ENCODE measurements at regions not wholly inside any gene's neighbourhood (a gene's known extent, or its start where the extent isn't known, plus 50 kb on each side); places are given as distances from the start of the nearest gene placed in this dataset.

DNA sequence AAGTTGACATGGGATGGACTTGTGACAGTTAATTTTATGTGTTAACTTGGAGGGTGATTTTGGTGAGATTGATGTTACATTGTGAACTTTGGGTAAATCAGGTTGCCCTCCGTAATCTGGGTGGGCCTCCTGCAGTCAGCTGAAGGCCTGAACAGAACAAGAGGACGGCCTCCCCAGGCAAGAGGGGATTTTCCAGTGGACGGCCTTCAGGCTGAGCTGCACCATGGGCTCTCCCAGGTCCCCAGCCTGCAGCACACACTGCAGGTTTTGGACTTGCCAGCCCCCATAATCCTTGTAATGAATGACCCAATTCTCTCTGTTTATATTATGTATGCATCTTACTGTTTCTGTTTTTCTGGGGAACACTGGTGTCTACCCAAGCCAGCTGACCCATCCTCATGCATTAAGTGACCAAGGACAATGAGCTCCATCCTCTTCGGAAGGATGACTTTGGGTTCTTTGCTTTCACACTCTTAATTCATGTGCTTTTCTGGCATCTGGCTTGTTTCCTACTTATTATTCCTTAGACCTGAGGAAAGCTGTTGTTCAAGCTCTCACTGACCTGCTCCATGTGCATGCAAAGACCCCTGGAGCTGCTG, 64.2 kb downstream of the DACT2 start:
- no peak for DNase-seq
- Mint-ChIP-seq H3K4me1 (no peaks in the 10 kb centered on the region), H3K9me3 (peaks cover 10 to 20% (median 12%) of the 10 kb centered on the region in 3 donors), H3K36me3 (no peaks in the 10 kb centered on the region), H3K27me3 (peaks cover 2 to 6% of the 10 kb centered on the region in 2 donors), H3K27ac (no peak overlapping the region), H3K4me3 (no peak overlapping the region)
- Histone ChIP-seq H3K4me1 (ENCODE audit: control insufficient read depth in 1 of 2, extremely low read depth in 1 of 2, insufficient read depth in 2 of 2, low read length in 2 of 2) (no peaks in the 10 kb centered on the region), H3K27ac (ENCODE audit: low read length) (no peak overlapping the region), H3K9me3 (no peaks in the 10 kb centered on the region), H3K4me3 (ENCODE audit: control insufficient read depth in 1 of 2, extremely low read depth in 1 of 2, low read length in 1 of 2) (no peak overlapping the region), H3K27me3 (replicated peaks in 1 of 2; ENCODE audit: control insufficient read depth in 2 of 2, extremely low read depth in 1 of 2, insufficient read depth in 2 of 2, low read length in 1 of 2) (peaks cover 0 to 4% of the 10 kb centered on the region in 2 experiments), H3K36me3 (ENCODE audit: control insufficient read depth in 2 of 2, extremely low read depth in 1 of 2, insufficient read depth in 1 of 2, low read length in 1 of 2) (no peaks in the 10 kb centered on the region)
- CTCF ChIA-PET: no interaction called here
- POLR2A ChIA-PET: no interaction called here
- 76% methylated on average over 3 of the region's 4 CpGs for WGBS (ENCODE audit: insufficient coverage)
- no peak for ATAC-seq (replicated peaks in 1 of 4)

DNA sequence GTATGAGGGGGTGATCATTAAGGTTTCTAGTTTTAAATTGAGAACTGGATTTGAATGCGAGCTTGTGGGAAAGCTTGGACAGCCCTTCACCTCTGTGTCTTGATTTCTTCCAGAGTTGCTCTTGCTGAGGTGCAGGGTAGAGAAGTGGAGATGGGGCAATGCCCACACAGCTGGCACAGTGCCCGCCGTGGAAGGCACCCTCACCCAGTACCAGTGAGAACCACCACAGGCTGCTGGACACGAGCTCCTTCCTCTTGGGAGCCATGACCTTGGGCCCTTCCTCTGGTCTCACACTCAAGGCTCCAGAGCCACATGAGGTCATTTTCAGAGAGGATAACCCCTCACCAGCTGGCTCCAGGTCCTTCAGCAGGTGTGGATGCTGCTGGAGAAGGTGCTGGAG, 67.3 kb downstream of the DACT2 start:
- 76% methylated on average over 3 of the region's 4 CpGs for WGBS (ENCODE audit: insufficient coverage)
- Histone ChIP-seq H3K36me3 (ENCODE audit: control insufficient read depth in 2 of 2, extremely low read depth in 1 of 2, insufficient read depth in 1 of 2, low read length in 1 of 2) (no peaks in the 10 kb centered on the region), H3K27ac (ENCODE audit: low read length) (no peak overlapping the region), H3K4me1 (ENCODE audit: control insufficient read depth in 1 of 2, extremely low read depth in 1 of 2, insufficient read depth in 2 of 2, low read length in 2 of 2) (no peaks in the 10 kb centered on the region), H3K27me3 (replicated peaks in 1 of 2; ENCODE audit: control insufficient read depth in 2 of 2, extremely low read depth in 1 of 2, insufficient read depth in 2 of 2, low read length in 1 of 2) (peaks cover 0 to 9% of the 10 kb centered on the region in 2 experiments), H3K9me3 (no peaks in the 10 kb centered on the region), H3K4me3 (ENCODE audit: control insufficient read depth in 1 of 2, extremely low read depth in 1 of 2, low read length in 1 of 2) (no peak overlapping the region)
- DNase-seq (no peak), ATAC-seq (replicated peaks in 1 of 4) (no peak)
- no peak overlapping the region for H3K27ac Mint-ChIP-seq
- peaks cover 0 to 6% of the 10 kb centered on the region in 2 donors for H3K27me3 Mint-ChIP-seq
- POLR2A ChIA-PET: no interaction called here
- peaks cover 10 to 12% (median 10%) of the 10 kb centered on the region in 3 donors for H3K9me3 Mint-ChIP-seq
- no peaks in the 10 kb centered on the region for H3K36me3 Mint-ChIP-seq
- H3K4me1 Mint-ChIP-seq: no peaks in the 10 kb centered on the region
- CTCF ChIA-PET: no interaction called here
- no peak overlapping the region for H3K4me3 Mint-ChIP-seq

DNA sequence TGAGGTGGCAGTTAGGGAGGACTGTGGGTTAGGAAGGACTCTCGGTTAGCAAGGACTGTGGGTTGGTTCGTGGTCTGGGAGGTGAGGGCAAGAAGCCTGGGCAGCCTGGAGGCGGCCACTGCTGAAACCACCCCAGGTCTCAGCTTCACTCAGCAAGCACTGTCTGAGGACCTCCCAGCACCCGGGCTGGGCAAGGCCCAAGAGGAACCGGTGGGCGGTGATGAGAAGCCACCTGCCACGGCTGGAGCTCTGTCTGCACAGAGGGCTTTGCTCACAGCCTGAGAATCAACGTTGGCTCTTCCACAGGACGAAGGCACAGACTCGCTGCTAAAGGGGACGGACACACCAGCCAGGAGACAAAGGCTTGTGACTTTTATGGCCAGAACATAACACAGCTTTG, 69.3 kb downstream of the DACT2 start:
- Histone ChIP-seq H3K9me3 (no peaks in the 10 kb centered on the region), H3K4me3 (ENCODE audit: control insufficient read depth in 1 of 2, extremely low read depth in 1 of 2, low read length in 1 of 2) (no peak overlapping the region), H3K36me3 (ENCODE audit: control insufficient read depth in 2 of 2, extremely low read depth in 1 of 2, insufficient read depth in 1 of 2, low read length in 1 of 2) (no peaks in the 10 kb centered on the region), H3K27ac (ENCODE audit: low read length) (no peak overlapping the region), H3K4me1 (ENCODE audit: control insufficient read depth in 1 of 2, extremely low read depth in 1 of 2, insufficient read depth in 2 of 2, low read length in 2 of 2) (no peaks in the 10 kb centered on the region), H3K27me3 (replicated peaks in 1 of 2; ENCODE audit: control insufficient read depth in 2 of 2, extremely low read depth in 1 of 2, insufficient read depth in 2 of 2, low read length in 1 of 2) (peaks cover 0 to 9% of the 10 kb centered on the region in 2 experiments)
- no peaks in the 10 kb centered on the region for H3K4me1 Mint-ChIP-seq
- H3K27ac Mint-ChIP-seq: no peak overlapping the region
- ATAC-seq (replicated peaks in 1 of 4) (no peak), DNase-seq (no peak)
- 58% methylated on average over 9 of the region's 11 CpGs for WGBS (ENCODE audit: insufficient coverage)
- H3K36me3 Mint-ChIP-seq: no peaks in the 10 kb centered on the region
- no peaks in the 10 kb centered on the region for H3K27me3 Mint-ChIP-seq
- H3K9me3 Mint-ChIP-seq: peaks cover 6 to 8% (median 7%) of the 10 kb centered on the region in 3 donors
- POLR2A ChIA-PET: no interaction called here
- H3K4me3 Mint-ChIP-seq: no peak overlapping the region
- CTCF ChIA-PET: no interaction called here

DNA sequence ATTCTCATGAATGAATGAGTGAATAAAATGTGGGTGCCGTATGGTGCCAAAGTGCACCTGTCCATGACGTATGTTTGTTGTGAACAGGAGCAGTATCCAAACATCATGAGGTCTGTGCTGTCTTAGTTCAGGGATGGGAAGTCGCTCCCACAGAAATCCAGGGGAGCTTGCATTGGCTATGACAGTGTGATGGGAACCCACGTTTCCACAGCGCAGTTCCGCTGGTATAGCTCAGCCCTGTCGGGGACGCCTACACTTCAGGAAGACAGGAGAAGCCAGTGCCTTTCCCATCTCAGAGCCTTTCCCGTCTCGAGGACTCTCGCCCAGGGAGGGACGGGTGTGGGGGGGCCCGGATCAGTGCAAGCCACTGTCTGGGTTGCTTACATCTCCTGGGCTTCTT, 69.8 kb downstream of the DACT2 start:
- Histone ChIP-seq H3K4me3 (ENCODE audit: control insufficient read depth in 1 of 2, extremely low read depth in 1 of 2, low read length in 1 of 2) (no peak overlapping the region), H3K27ac (ENCODE audit: low read length) (no peak overlapping the region), H3K27me3 (replicated peaks in 1 of 2; ENCODE audit: control insufficient read depth in 2 of 2, extremely low read depth in 1 of 2, insufficient read depth in 2 of 2, low read length in 1 of 2) (peaks cover 0 to 12% of the 10 kb centered on the region in 2 experiments), H3K4me1 (ENCODE audit: control insufficient read depth in 1 of 2, extremely low read depth in 1 of 2, insufficient read depth in 2 of 2, low read length in 2 of 2) (no peaks in the 10 kb centered on the region), H3K9me3 (no peaks in the 10 kb centered on the region), H3K36me3 (ENCODE audit: control insufficient read depth in 2 of 2, extremely low read depth in 1 of 2, insufficient read depth in 1 of 2, low read length in 1 of 2) (no peaks in the 10 kb centered on the region)
- ChIA-PET POLR2A (no interaction called here), CTCF (no interaction called here)
- 90% methylated on average over 11 of the region's 13 CpGs for WGBS (ENCODE audit: insufficient coverage)
- H3K36me3 Mint-ChIP-seq: no peaks in the 10 kb centered on the region
- H3K4me1 Mint-ChIP-seq: no peaks in the 10 kb centered on the region
- DNase-seq (no peak), ATAC-seq (replicated peaks in 1 of 4) (peak in 1 of 4 experiments; percentile 9)
- no peak overlapping the region for H3K4me3 Mint-ChIP-seq
- peaks cover 2 to 3% (median 3%) of the 10 kb centered on the region in 3 donors for H3K9me3 Mint-ChIP-seq
- H3K27me3 Mint-ChIP-seq: no peaks in the 10 kb centered on the region
- no peak overlapping the region for H3K27ac Mint-ChIP-seq

DNA sequence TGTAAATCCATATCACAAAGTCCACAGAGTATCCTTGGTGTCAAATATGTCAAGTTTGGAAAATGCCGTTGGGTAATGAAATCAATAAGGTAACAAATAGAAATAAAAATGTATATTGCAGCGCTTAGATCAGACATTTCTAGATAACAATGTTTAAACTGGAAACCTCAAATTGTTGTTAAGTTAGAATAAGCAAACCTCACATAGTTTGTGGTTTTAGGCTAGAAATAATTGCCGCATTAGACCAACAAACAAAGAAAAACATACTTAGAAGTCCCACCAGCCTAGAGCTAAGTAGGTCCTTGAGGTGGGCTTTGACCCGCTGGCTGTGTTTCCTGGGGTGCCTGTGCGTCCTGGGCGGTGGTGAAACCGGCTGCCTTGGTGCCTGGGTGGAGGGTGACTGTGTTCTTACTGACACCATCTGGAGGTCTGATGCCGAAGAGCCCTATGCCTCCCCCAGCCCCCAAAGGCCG, 71.4 kb downstream of the DACT2 start:
- ChIA-PET CTCF (no interaction called here), POLR2A (no interaction called here)
- Histone ChIP-seq H3K4me1 (ENCODE audit: control insufficient read depth in 1 of 2, extremely low read depth in 1 of 2, insufficient read depth in 2 of 2, low read length in 2 of 2) (no peaks in the 10 kb centered on the region), H3K9me3 (no peaks in the 10 kb centered on the region), H3K4me3 (ENCODE audit: control insufficient read depth in 1 of 2, extremely low read depth in 1 of 2, low read length in 1 of 2) (no peak overlapping the region), H3K27ac (ENCODE audit: low read length) (no peak overlapping the region), H3K36me3 (ENCODE audit: control insufficient read depth in 2 of 2, extremely low read depth in 1 of 2, insufficient read depth in 1 of 2, low read length in 1 of 2) (no peaks in the 10 kb centered on the region), H3K27me3 (replicated peaks in 1 of 2; ENCODE audit: control insufficient read depth in 2 of 2, extremely low read depth in 1 of 2, insufficient read depth in 2 of 2, low read length in 1 of 2) (peaks cover 0 to 12% of the 10 kb centered on the region in 2 experiments)
- ATAC-seq (replicated peaks in 1 of 4) (no peak), DNase-seq (peak in 1 of 35 experiments; percentile 23)
- H3K4me1 Mint-ChIP-seq: no peaks in the 10 kb centered on the region
- no peaks in the 10 kb centered on the region for H3K36me3 Mint-ChIP-seq
- no peak overlapping the region for H3K27ac Mint-ChIP-seq
- H3K27me3 Mint-ChIP-seq: no peaks in the 10 kb centered on the region
- no peaks in the 10 kb centered on the region for H3K9me3 Mint-ChIP-seq
- 78% methylated on average over 3 of the region's 9 CpGs for WGBS (ENCODE audit: insufficient coverage)
- no peak overlapping the region for H3K4me3 Mint-ChIP-seq

DNA sequence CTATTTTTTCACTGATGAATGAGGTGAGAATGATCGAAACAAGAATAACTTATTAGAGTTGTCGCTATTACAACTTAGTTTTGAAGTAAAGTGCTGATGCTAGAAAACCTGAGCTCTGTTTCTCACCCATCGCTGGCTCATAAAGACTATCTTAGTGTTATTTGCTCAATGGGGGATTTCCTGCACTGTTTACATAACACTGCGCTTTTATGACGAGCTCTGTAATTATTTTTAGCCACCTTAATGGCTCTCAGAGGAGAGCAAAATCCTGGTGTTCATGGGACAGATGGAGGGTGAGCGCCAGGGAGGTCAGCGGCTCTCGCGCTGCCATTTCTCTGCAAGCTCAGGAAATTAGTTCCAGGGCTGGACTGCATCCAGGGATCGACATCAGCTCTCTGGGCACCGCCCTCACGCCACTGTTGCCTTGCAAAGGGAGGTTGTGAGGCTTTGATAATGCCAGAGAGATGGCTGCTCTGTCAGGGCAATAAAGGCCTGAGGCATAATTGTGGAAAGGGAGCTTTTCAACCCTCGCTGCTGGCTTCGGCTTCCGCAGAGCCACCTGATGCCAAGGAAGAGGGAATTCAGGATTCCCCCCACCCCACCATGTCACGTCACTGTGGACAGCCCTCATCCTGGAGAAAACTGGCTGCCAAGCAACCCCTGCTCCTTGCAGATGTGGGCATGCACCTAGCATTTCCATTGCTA, 72.0 kb downstream of the DACT2 start:
- no peak overlapping the region for H3K27ac ChIP-seq (ENCODE audit: low read length)
- H3K36me3 ChIP-seq (ENCODE audit: control insufficient read depth in 2 of 2, extremely low read depth in 1 of 2, insufficient read depth in 1 of 2, low read length in 1 of 2): no peaks in the 10 kb centered on the region
- Mint-ChIP-seq H3K4me3 (no peak overlapping the region), H3K9me3 (no peaks in the 10 kb centered on the region), H3K4me1 (no peaks in the 10 kb centered on the region), H3K27me3 (no peaks in the 10 kb centered on the region), H3K27ac (no peak overlapping the region), H3K36me3 (no peaks in the 10 kb centered on the region)
- DNase-seq: peak in 1 of 35 experiments; percentile 16
- ChIA-PET POLR2A (no interaction called here), CTCF (no interaction called here)
- WGBS (ENCODE audit: insufficient coverage): 68% methylated on average over 9 of the region's 16 CpGs
- H3K4me3 ChIP-seq (ENCODE audit: control insufficient read depth in 1 of 2, extremely low read depth in 1 of 2, low read length in 1 of 2): no peak overlapping the region
- no peaks in the 10 kb centered on the region for H3K4me1 ChIP-seq (ENCODE audit: control insufficient read depth in 1 of 2, extremely low read depth in 1 of 2, insufficient read depth in 2 of 2, low read length in 2 of 2)
- ATAC-seq (replicated peaks in 1 of 4): no peak
- peaks cover 0 to 12% of the 10 kb centered on the region in 2 experiments for H3K27me3 ChIP-seq (replicated peaks in 1 of 2; ENCODE audit: control insufficient read depth in 2 of 2, extremely low read depth in 1 of 2, insufficient read depth in 2 of 2, low read length in 1 of 2)
- no peaks in the 10 kb centered on the region for H3K9me3 ChIP-seq

All from T-cell (primary cell).